SU-DHL-6 (cell line): ENCODE measurements at regions not wholly inside any gene's neighbourhood (a gene's known extent, or its start where the extent isn't known, plus 50 kb on each side); places are given as distances from the start of the nearest gene placed in this dataset.

ENCODE experiments used
- H2AFZ ChIP-seq: fragments of 200-600 bp; sonication (generic); 2 replicates; pipeline ENCODE4 v1.6.1; 2014; ENCODE audit warnings: low read depth, mild to moderate bottlenecking, moderate library complexity, mixed read lengths, antibody characterized with exemption, low read length; ENCODE audit not compliant: severe bottlenecking
- H3F3A ChIP-seq: fragments of 200-600 bp; shearing (Covaris generic); 2 replicates; pipeline ENCODE4 v1.6.0; 2016; ENCODE audit warnings: antibody characterized with exemption, mild to moderate bottlenecking; ENCODE audit not compliant: insufficient read depth
- H3K27ac ChIP-seq: fragments of 200-600 bp; sonication (generic); 2 replicates; pipeline ENCODE4 v1.5.1; 2016; ENCODE audit warnings: low read depth, mild to moderate bottlenecking, low read length, moderate library complexity, mixed read lengths
- H3K27me3 ChIP-seq: fragments of 200-600 bp; sonication (generic), shearing (Covaris generic); 2 replicates; pipeline ENCODE4 v1.6.0; 2014; ENCODE audit warnings: mild to moderate bottlenecking, low read length
- H3K36me3 ChIP-seq: fragments of 200-600 bp; sonication (generic); 2 replicates; pipeline ENCODE4 v1.6.1; 2014; ENCODE audit warnings: mild to moderate bottlenecking, low read length, mixed read lengths
- H3K4me2 ChIP-seq: fragments of 300-600, 200-600 bp; shearing (Covaris generic), sonication (generic); 2 replicates; pipeline ENCODE4 v1.6.0; 2014; ENCODE audit warnings: low read length, low read depth, mild to moderate bottlenecking; ENCODE audit not compliant: poor library complexity, severe bottlenecking
- H3K4me3 ChIP-seq: fragments of 200-600 bp; sonication (generic); 2 replicates; pipeline ENCODE4 v1.5.1; 2014; ENCODE audit warnings: antibody characterized with exemption, low read length, mild to moderate bottlenecking, mixed read lengths; ENCODE audit not compliant: insufficient read depth, poor library complexity, severe bottlenecking
- H3K79me2 ChIP-seq: fragments of 200-600 bp; sonication (generic); 2 replicates; pipeline ENCODE4 v1.6.1; 2014; ENCODE audit warnings: mild to moderate bottlenecking, low read length, moderate library complexity; ENCODE audit not compliant: insufficient read depth
- H3K9ac ChIP-seq: fragments of 200-600 bp; sonication (generic); 2 replicates; pipeline ENCODE4 v1.7.0; 2014; ENCODE audit warnings: mild to moderate bottlenecking, low read length
- H3K9me2 ChIP-seq: fragments of 200-600 bp; sonication (generic); replicated peaks from 2 replicates; pipeline ENCODE4 v1.6.1; 2014; ENCODE audit warnings: low read length; ENCODE audit not compliant: insufficient read depth
- H3K9me3 ChIP-seq: fragments of 200-600 bp; sonication (generic); 2 replicates; pipeline ENCODE4 v1.6.1; 2014; ENCODE audit warnings: low read length, mixed read lengths; ENCODE audit not compliant: insufficient read depth
- H4K20me1 ChIP-seq: fragments of 200-600 bp; sonication (generic); 2 replicates; pipeline ENCODE4 v1.6.1; 2014; ENCODE audit warnings: low read depth, mild to moderate bottlenecking, antibody characterized with exemption, low read length, moderate library complexity, mixed read lengths
- CTCF ChIP-seq: fragments of 200-600 bp; sonication (generic); IDR thresholded peaks from one replicate; pipeline ENCODE4 v1.5.1; 2017; ENCODE audit warnings: antibody characterized with exemption, mild to moderate bottlenecking, low read length, moderate library complexity; ENCODE audit not compliant: insufficient read depth, poor library complexity, severe bottlenecking
- EZH2phosphoT487 ChIP-seq: fragments of 200-600 bp; sonication (generic), shearing (Covaris generic); conservative IDR thresholded peaks from 2 replicates; pipeline ENCODE4 v1.6.1; 2018; ENCODE audit warnings: mild to moderate bottlenecking, antibody characterized with exemption, low read length, moderate library complexity, mixed read lengths

GRCh38 chr6:148027201-148027600 lies 315.4 kb upstream of the SASH1 start:
- Histone ChIP-seq H2AFZ (no peak overlapping the region), H3K4me3 (no peak overlapping the region), H3F3A (no peaks in the 10 kb centered on the region), H3K27ac (no peak overlapping the region), H3K36me3 (no peaks in the 10 kb centered on the region), H3K4me2 (no peak overlapping the region), H4K20me1 (no peaks in the 10 kb centered on the region), H3K9me3 (no peaks in the 10 kb centered on the region), H3K79me2 (no peaks in the 10 kb centered on the region), H3K9me2 (no peaks in the 10 kb centered on the region), H3K9ac (no peak overlapping the region), H3K27me3 (no peaks in the 10 kb centered on the region)
- TF ChIP-seq CTCF = no peak
- no peak for TF ChIP-seq EZH2phosphoT487

- Histone ChIP-seq H3K9me3 (no peaks in the 10 kb centered on the region), H2AFZ (no peak overlapping the region), H3K27ac (no peak overlapping the region), H3K27me3 (no peaks in the 10 kb centered on the region), H3K9ac (no peak overlapping the region), H3K9me2 (no peaks in the 10 kb centered on the region), H3F3A (no peaks in the 10 kb centered on the region), H3K36me3 (no peaks in the 10 kb centered on the region), H3K79me2 (no peaks in the 10 kb centered on the region), H3K4me3 (no peak overlapping the region), H4K20me1 (no peaks in the 10 kb centered on the region), H3K4me2 (no peak overlapping the region)
- TF ChIP-seq EZH2phosphoT487 = no peak
- no peak for TF ChIP-seq CTCF
Measured at GRCh38 chr6:148035806-148036390, 306.7 kb upstream of the SASH1 start.

- Histone ChIP-seq H2AFZ (no peak overlapping the region), H3K36me3 (no peaks in the 10 kb centered on the region), H3K9me3 (no peaks in the 10 kb centered on the region), H4K20me1 (no peaks in the 10 kb centered on the region), H3K4me2 (no peak overlapping the region), H3K27me3 (no peaks in the 10 kb centered on the region), H3K4me3 (no peak overlapping the region), H3K9ac (no peak overlapping the region), H3F3A (no peaks in the 10 kb centered on the region), H3K9me2 (no peaks in the 10 kb centered on the region), H3K79me2 (no peaks in the 10 kb centered on the region), H3K27ac (no peak overlapping the region)
- TF ChIP-seq EZH2phosphoT487 = no peak
- no peak for TF ChIP-seq CTCF
Measured at GRCh38 chr6:148037496-148037895, 305.1 kb upstream of the SASH1 start.

- Histone ChIP-seq H2AFZ (no peak overlapping the region), H3K4me2 (no peak overlapping the region), H3K9me2 (no peaks in the 10 kb centered on the region), H3K9ac (no peak overlapping the region), H3K36me3 (no peaks in the 10 kb centered on the region), H3K27ac (no peak overlapping the region), H3K4me3 (no peak overlapping the region), H3K79me2 (no peaks in the 10 kb centered on the region), H4K20me1 (no peaks in the 10 kb centered on the region), H3F3A (no peaks in the 10 kb centered on the region), H3K9me3 (no peaks in the 10 kb centered on the region), H3K27me3 (no peaks in the 10 kb centered on the region)
- no peak for TF ChIP-seq EZH2phosphoT487
- no peak for TF ChIP-seq CTCF
Measured at GRCh38 chr6:148041546-148041945, 301.1 kb upstream of the SASH1 start.
